ENCODE measurements at regions not wholly inside any gene's neighbourhood (a gene's known extent, or its start where the extent isn't known, plus 50 kb on each side); places are given as distances from the start of the nearest gene placed in this dataset.

DNA sequence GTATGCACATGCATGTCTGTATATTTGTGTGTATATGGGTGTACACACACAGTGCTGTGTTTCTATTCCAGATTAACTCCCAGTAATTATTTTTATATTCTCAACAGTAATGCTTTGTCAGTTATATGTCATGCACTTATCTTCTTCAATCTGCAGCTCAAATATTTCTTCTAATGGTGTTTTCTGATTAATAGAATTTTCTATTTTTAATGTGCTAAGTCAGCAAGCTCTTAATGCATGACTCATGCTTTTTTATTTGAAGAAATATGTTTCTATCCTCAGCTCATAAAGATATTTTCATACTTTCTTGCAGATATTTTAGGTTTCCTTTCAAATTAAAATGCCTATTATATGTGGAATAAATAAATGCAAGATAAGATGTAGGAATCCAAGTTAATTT is 59.7 kb upstream of the TMEM18 start:
- H3K4me1 ChIP-seq (replicated peaks; ENCODE audit: insufficient read depth) = no peaks in the 10 kb centered on the region
- POLR2A ChIA-PET (ENCODE audit: unreplicated experiment) = no interaction called here

GRCh38 chr2:735670-736218 is 58.5 kb upstream of the TMEM18 start:
- Histone ChIP-seq H3K27ac (no peak overlapping the region), H4K20me1 (ENCODE audit: insufficient read depth) (no peaks in the 10 kb centered on the region), H3K4me2 (no peak overlapping the region), H3K9me3 (ENCODE audit: insufficient read depth, low read depth) (no peaks in the 10 kb centered on the region), H2AFZ (no peak overlapping the region), H3K9me2 (ENCODE audit: insufficient read depth) (no peaks in the 10 kb centered on the region), H3K4me3 (no peak overlapping the region), H3K4me1 (replicated peaks; ENCODE audit: insufficient read depth) (no peaks in the 10 kb centered on the region), H3K36me3 (ENCODE audit: low read depth) (no peaks in the 10 kb centered on the region), H3K79me2 (ENCODE audit: low read depth) (no peaks in the 10 kb centered on the region), H3F3A (ENCODE audit: insufficient read depth, low read depth) (no peaks in the 10 kb centered on the region), H3K27me3 (ENCODE audit: insufficient read depth, low read depth) (peaks cover 43% of the 10 kb centered on the region)
- POLR2A ChIA-PET (ENCODE audit: unreplicated experiment) = no interaction called here
- CTCF ChIA-PET = no interaction called here
- TF ChIP-seq, protein P1, sequence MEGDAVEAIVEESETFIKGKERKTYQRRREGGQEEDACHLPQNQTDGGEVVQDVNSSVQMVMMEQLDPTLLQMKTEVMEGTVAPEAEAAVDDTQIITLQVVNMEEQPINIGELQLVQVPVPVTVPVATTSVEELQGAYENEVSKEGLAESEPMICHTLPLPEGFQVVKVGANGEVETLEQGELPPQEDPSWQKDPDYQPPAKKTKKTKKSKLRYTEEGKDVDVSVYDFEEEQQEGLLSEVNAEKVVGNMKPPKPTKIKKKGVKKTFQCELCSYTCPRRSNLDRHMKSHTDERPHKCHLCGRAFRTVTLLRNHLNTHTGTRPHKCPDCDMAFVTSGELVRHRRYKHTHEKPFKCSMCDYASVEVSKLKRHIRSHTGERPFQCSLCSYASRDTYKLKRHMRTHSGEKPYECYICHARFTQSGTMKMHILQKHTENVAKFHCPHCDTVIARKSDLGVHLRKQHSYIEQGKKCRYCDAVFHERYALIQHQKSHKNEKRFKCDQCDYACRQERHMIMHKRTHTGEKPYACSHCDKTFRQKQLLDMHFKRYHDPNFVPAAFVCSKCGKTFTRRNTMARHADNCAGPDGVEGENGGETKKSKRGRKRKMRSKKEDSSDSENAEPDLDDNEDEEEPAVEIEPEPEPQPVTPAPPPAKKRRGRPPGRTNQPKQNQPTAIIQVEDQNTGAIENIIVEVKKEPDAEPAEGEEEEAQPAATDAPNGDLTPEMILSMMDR (conservative IDR thresholded peaks at IDR 0.05) = no peak
- TF ChIP-seq EZH2 (IDR thresholded peaks at IDR 0.05; ENCODE audit: low read depth) = no peak
- BruUV-seq (replicated peaks) = no TSS peak
- intact Hi-C loops (cut with micrococcal nuclease; ENCODE audit: unreplicated experiment) = no loop called here
- no peak for DNase-seq

More for the DNA sequence above, 59.7 kb upstream of the TMEM18 start:
- no peak for DNase-seq
- H3K79me2 ChIP-seq (ENCODE audit: low read depth) = no peaks in the 10 kb centered on the region
- no peaks in the 10 kb centered on the region for H3K9me3 ChIP-seq (ENCODE audit: insufficient read depth, low read depth)
- no peaks in the 10 kb centered on the region for H3K9me2 ChIP-seq (ENCODE audit: insufficient read depth)
- peaks cover 40% of the 10 kb centered on the region for H3K27me3 ChIP-seq (ENCODE audit: insufficient read depth, low read depth)
- BruUV-seq (replicated peaks) = no TSS peak
- no peaks in the 10 kb centered on the region for H3K36me3 ChIP-seq (ENCODE audit: low read depth)
- H4K20me1 ChIP-seq (ENCODE audit: insufficient read depth) = no peaks in the 10 kb centered on the region
- intact Hi-C loops (cut with micrococcal nuclease; ENCODE audit: unreplicated experiment) = no loop called here
- H2AFZ ChIP-seq = no peak overlapping the region
- TF ChIP-seq, protein P1 (conservative IDR thresholded peaks at IDR 0.05) = no peak
- no peak for TF ChIP-seq EZH2 (IDR thresholded peaks at IDR 0.05; ENCODE audit: low read depth)
- H3F3A ChIP-seq (ENCODE audit: insufficient read depth, low read depth) = no peaks in the 10 kb centered on the region
- CTCF ChIA-PET = no interaction called here
- no peak overlapping the region for H3K4me2 ChIP-seq
- H3K4me3 ChIP-seq = no peak overlapping the region
- H3K27ac ChIP-seq = no peak overlapping the region

DNA sequence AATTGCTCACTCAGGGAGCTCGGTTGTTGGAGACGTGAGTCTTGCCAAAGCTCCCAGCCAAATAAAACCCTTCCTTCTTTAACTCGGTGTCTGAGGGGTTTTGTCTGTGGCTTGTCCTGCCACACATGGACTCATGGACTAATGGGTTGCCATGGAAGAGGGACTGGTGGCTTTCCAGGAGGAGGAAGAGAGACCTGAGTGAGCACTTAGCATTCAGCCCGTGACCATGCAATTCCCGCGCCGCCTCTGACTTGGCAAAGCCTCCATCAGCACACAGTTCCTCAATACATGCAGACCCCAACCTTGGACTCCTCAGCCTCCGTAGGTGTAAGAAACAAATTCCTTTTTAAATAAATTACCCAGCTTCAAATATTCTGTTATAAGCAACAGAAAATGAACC is 57.3 kb upstream of the TMEM18 start:
- DNase-seq = no peak
- peaks cover 49% of the 10 kb centered on the region for H3K27me3 ChIP-seq (ENCODE audit: insufficient read depth, low read depth)
- H3K4me1 ChIP-seq (replicated peaks; ENCODE audit: insufficient read depth) = no peaks in the 10 kb centered on the region
- H3K9me2 ChIP-seq (ENCODE audit: insufficient read depth) = no peaks in the 10 kb centered on the region
- TF ChIP-seq, protein P1 (conservative IDR thresholded peaks at IDR 0.05) = no peak
- no peak for TF ChIP-seq EZH2 (IDR thresholded peaks at IDR 0.05; ENCODE audit: low read depth)
- no peaks in the 10 kb centered on the region for H3K36me3 ChIP-seq (ENCODE audit: low read depth)
- no peak overlapping the region for H2AFZ ChIP-seq
- no peaks in the 10 kb centered on the region for H3K79me2 ChIP-seq (ENCODE audit: low read depth)
- H3K9me3 ChIP-seq (ENCODE audit: insufficient read depth, low read depth) = no peaks in the 10 kb centered on the region
- CTCF ChIA-PET = no interaction called here
- BruUV-seq (replicated peaks) = no TSS peak
- intact Hi-C loops (cut with micrococcal nuclease; ENCODE audit: unreplicated experiment) = no loop called here
- H4K20me1 ChIP-seq (ENCODE audit: insufficient read depth) = no peaks in the 10 kb centered on the region
- no peaks in the 10 kb centered on the region for H3F3A ChIP-seq (ENCODE audit: insufficient read depth, low read depth)
- H3K27ac ChIP-seq = no peak overlapping the region
- no peak overlapping the region for H3K4me3 ChIP-seq
- POLR2A ChIA-PET (ENCODE audit: unreplicated experiment) = no interaction called here
- no peak overlapping the region for H3K4me2 ChIP-seq
